Head of caudate nucleus (tissue), 42 donors: ENCODE measurements at regions not wholly inside any gene's neighbourhood (a gene's known extent, or its start where the extent isn't known, plus 50 kb on each side); places are given as distances from the start of the nearest gene placed in this dataset.
A peak's percentile ranks its signal among the peaks of the same experiment; 100 is the strongest.

ENCODE experiments used
- DNase-seq, 42 donors: peaks; one replicate each; pipeline versions ENCODE4 v3.0.0 to v3.0.0-alpha.2; 2020 to 2021; ENCODE audit warnings: mixed read lengths in 7 of 42
- intact Hi-C: fragments of 100-400 bp; cut with DNase I; formaldehyde crosslinking; loops from one replicate; pipeline ENCODE4 v1.15.0; 2022

- DNase-seq = peak in 1 of 42 donors; percentile 33
Measured at GRCh38 chr11:112499153-112499880, 238.7 kb upstream of the PLET1 start.

DNA sequence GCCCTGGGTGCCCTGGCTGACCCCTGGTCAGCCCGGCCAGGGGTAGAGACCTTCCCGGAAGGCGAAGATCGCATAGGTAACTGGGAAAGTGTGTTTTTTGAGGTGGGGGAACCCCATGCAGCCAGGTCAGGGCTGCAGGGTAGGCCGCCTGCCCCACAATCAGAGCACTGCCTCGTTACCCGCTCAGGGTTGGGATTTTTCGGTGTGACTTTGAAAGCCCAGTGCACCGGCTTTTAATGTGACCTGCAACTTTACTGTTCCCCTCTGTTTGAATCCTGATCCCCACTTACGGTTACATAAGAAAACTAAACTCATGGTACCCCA, 239.2 kb upstream of the PLET1 start:
- intact Hi-C loops = no loop called here
- no peak for DNase-seq

More at GRCh38 chr11:112499153-112499880, 238.7 kb upstream of the PLET1 start:
- intact Hi-C loops = no loop called here

DNA sequence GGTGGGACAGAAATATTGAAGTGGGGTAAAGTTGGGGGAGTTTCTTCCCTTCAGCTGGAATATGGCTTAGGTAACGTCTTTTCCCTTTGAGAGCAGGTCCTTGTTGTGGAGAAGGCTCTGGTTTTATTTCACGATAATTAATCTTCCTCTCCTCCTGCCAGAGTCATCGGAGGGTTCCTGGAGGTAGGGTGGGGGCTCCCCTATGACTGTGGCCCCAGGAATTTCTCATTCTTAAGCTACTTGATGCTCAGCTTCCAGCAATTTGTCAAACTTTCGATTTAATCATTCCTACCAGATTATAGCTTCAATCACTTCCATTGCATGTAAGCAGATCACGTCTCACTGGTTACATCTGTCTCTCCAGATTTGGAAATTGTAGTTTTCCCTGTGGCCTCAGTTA, 242.8 kb upstream of the PLET1 start:
- intact Hi-C loops = no loop called here
- DNase-seq = no peak

GRCh38 chr11:112504056-112504455, 243.4 kb upstream of the PLET1 start:
- no peak for DNase-seq

GRCh38 chr11:112506852-112507251, 246.2 kb upstream of the PLET1 start:
- intact Hi-C loops = no loop called here
- DNase-seq = no peak

More at GRCh38 chr11:112504056-112504455, 243.4 kb upstream of the PLET1 start:
- intact Hi-C loops = no loop called here

DNA sequence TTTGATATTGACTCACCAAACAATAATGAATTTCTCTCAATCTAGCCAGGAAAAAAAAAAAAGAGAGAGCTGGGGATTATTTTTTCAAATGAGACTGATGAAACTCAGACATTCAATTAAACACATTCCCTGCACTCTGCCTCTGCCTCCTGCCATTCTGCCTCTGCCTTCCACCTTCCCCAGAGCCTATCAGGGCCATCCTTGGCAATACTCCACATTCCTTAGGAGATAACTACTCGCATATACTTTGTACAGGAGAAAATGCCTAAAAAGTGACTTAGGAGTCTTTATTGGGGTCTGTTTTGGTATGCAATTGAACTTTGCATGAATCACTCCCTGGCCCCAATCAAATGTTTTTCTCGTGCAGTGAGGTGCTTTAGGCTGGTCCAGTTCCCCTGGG, 246.6 kb upstream of the PLET1 start:
- DNase-seq = no peak
- intact Hi-C loops = no loop called here

DNA sequence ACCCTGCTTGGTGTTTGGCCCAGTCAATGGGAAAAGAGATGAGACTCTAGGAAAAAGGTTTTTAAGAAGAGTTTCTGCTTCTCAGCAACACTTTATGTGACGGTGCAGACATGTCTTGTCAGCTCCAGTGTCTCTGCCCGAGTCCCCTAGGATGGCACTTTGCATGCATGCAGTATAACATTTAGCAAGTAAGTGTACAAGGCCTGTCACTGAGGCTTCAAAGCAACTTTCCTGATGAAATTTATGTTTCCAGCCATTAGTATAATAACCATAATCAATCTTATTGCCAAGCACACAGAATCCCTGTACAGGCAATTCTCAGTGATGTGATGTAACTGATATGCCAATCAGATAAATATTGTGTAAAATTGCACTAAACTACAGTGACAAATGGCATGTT, 248.1 kb upstream of the PLET1 start:
- intact Hi-C loops = no loop called here
- DNase-seq = no peak

DNA sequence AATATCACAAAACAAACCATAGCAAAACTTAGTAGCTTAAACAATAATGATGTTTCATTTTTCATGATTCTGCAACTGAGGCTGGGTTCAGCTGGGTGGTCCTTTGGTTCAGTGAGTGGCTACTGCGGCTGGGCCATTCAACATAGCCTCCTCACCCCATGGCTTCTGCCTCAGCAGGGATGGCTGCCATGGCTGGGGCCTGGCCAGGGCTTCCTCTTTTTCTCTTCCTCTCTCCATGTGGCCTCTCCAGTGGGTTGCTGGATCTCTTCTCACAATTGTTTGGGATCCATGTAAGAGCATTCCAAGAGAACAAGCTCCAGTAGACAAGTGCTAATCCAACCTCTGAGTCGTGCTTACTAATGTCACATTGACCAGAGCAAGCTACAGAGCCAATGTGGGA, 248.6 kb upstream of the PLET1 start:
- intact Hi-C loops = no loop called here
- DNase-seq = no peak

DNA sequence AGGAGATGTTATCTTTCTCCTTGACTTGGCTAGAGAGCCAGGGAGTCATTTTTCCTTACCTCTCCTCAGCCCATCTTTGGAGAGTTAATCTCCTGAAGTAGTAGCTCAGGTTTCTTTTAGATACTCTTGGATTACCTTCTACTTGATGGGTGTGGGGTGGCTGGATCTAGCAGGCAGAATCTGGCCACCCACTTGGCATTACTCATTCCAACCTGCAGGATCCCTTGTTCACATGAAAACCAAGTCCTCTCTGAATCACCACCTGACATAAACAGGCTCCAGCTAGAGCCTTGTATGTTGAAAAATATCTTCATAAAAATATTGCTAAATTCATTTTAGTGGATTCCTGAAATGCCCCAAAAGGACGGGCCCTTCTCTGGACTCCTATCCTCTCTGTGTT, 250.6 kb upstream of the PLET1 start:
- intact Hi-C loops = no loop called here
- peak in 15 of 42 donors; percentile 7 to 81 (median 30) for DNase-seq

GRCh38 chr11:112511911-112512310, 251.3 kb upstream of the PLET1 start:
- no peak for DNase-seq

DNA sequence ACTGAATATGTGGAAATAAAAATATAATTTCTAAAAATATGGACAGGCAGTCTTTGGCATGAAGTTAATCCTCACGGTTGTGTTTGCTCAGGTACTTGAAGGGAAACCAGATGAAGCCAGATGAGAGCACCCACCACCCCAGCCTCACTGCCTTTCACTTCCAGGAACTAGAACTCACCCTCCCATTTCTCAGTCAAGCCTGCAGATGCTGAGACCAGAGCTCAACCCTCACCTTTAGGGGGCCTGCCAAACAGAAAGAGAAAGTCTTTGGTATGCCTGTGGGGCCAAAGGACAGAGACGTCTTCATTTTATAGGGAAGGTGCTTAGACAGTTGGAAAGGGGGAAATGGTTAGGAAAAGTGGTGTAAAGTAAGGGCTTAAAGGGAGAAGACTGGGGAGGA, 252.8 kb upstream of the PLET1 start:
- DNase-seq = no peak
- intact Hi-C loops = no loop called here

More at GRCh38 chr11:112511911-112512310, 251.3 kb upstream of the PLET1 start:
- intact Hi-C loops = no loop called here

DNA sequence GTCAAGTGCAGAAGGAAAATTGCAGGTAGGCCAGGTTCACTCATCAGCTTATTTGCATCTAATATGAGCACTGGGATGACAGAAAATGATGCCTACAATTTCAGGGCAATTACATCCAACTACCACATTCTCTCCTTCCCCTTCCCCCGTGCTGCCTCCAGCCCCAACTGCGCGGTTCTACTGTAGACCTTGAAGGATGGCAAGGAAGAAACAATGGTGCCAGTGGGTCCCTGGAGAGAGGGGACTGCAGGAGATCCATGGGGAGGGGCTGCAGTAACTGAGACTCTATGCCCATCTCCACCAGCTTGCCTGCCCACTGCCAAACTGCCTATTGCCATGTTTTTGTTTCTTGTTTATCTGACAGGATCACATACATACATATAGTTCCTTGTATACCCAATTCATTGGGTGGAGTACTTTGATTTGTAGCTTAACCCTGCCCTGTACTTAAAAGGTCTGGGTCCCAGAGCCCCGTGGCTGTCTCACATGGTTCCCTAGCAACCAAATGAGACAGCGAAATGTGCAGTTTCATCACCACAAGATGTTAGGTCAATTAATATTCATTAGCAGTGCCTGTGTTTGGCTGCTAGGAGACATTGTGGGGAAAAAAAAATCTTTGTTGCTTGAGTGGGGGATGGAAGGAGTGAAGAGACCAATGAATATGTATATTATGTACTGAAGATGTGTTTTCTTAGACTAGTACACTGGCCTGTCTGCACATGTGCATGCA, 253.5 kb upstream of the PLET1 start:
- intact Hi-C loops = no loop called here

GRCh38 chr11:112516261-112516660, 255.6 kb upstream of the PLET1 start:
- DNase-seq = no peak
- intact Hi-C loops = no loop called here

More for the DNA sequence above, 253.5 kb upstream of the PLET1 start:
- peak in 37 of 42 donors; percentile 14 to 82 (median 56) for DNase-seq

DNA sequence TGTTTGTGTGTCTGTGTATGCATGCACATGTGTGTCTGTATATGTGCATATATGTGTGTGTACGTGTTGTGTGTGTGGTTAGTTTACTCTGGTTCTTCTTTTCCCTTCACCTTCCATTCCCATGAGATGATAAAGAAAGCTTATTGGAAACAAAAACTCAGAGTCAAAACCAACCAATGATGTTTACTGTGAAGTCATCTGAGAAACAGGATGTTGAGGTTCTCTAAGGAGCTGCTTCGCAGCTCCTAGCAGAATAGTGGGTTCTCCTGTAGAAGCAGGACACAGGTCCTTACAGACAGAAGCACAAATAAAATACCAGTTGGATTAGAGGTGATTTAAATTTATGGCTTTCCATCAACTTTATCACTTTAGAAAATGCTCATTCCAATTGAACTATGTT, 256.1 kb upstream of the PLET1 start:
- DNase-seq = no peak
- intact Hi-C loops = no loop called here

DNA sequence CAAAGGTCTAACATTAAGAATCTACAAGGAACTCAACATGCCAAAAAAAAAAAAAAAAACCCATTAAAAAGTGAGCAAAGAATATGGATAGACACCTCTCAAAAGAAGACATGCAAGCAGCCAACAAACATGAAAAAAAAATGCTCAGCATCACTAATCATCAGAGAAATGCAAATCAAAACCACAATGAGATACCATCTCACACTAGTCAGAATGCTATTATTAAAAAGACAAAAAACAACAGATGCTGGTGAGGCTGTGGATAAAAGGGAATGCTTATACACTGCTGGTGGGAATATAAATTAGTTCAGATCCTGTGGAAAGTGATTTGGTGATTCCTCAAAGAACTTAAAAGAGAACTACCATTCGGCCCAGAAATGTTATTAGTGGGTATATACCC, 257.7 kb upstream of the PLET1 start:
- no peak for DNase-seq
- intact Hi-C loops = no loop called here

GRCh38 chr11:112519751-112520150, 259.1 kb upstream of the PLET1 start:
- intact Hi-C loops = no loop called here
- peak in 1 of 42 donors; percentile 26 for DNase-seq

GRCh38 chr11:112520354-112520753, 259.7 kb upstream of the PLET1 start:
- peak in 1 of 42 donors; percentile 31 for DNase-seq
- intact Hi-C loops = no loop called here

- DNase-seq = peak in 1 of 42 donors; percentile 36
- intact Hi-C loops = no loop called here
Measured at GRCh38 chr11:112522536-112522935, 261.9 kb upstream of the PLET1 start.

DNA sequence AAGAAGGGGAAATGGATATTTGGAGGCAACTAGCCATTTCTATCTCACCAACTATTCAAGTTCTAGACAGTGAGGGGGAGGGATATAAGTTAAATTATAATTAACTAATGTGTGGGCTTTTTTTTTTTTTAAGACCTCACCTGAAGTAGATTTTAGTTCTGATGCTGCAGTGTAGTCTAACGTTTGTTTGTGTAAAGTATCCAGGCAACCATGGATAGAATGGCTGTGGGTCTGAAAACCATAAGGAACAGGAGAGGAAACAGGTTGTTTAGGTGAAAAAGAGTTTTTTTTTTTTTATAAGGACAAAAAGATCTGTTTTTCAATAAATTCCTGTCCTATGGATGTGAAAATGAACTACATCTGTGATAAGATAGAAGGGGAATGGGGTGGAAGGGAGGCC, 262.4 kb upstream of the PLET1 start:
- intact Hi-C loops = no loop called here

DNA sequence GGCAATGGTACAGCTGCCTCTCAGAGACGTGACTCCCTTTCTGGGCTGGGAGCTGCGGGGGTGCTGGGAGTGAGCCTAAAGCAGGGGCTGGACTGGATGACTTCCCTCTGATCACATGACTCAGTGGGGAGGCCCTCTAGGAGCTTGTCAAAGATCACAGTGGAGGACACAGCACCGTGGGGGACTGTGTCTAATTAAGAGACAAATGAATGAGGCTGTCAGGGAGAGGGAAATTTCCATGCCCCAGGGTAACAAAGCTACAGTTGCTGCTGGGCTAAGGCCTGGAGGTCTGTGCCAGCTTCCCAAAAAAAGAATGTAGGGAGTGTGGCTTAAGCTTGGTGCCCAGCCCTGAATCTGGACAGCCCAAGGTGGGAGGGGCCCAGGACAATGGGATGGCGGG, 262.8 kb upstream of the PLET1 start:
- intact Hi-C loops = no loop called here
- DNase-seq = peak; percentile 50 to 93 (median 78)

More for the DNA sequence above, 262.4 kb upstream of the PLET1 start:
- DNase-seq = no peak

DNA sequence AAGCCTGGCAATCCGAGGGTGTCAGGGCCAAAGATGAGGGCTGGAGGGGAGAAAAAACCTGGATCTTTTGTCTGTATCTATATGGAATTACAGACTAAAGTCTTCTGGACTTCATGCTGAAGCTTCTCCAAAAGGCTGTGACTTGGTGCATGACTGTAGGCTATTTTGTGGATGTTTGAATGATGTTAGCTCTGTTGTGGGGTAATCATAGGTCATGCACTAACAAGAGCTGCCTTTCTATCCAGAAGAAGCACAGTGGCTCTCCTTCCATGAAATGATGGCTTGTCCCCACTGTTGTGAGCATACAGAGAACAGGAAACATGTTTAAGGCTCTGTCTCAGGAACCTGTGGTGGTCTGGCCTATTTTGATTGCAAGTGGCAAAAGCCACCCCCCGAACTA, 263.3 kb upstream of the PLET1 start:
- DNase-seq = peak in 8 of 42 donors; percentile 4 to 65 (median 24)
- intact Hi-C loops = no loop called here
